Smooth muscle cell (in vitro differentiated cells): ENCODE measurements at regions not wholly inside any gene's neighbourhood (a gene's known extent, or its start where the extent isn't known, plus 50 kb on each side); places are given as distances from the start of the nearest gene placed in this dataset.

ENCODE experiments used
- DNase-seq: peaks from one replicate; lab custom pipeline; 2025; ENCODE audit not compliant: unreplicated experiment; lab: John Stamatoyannopoulos, UW
- H2AFZ ChIP-seq: fragments of 200-600 bp; sonication (generic); 2 replicates; pipeline ENCODE4 v1.6.0; 2016; ENCODE audit warnings: antibody characterized with exemption, low read depth, mild to moderate bottlenecking
- H3F3A ChIP-seq: fragments of 200-600 bp; sonication (generic); 2 replicates; pipeline ENCODE4 v1.6.0; 2017; ENCODE audit warnings: antibody characterized with exemption, low read depth
- H3K27ac ChIP-seq: fragments of 200-600 bp; sonication (generic); 2 replicates; pipeline ENCODE4 v1.5.1; 2016; ENCODE audit warnings: low read depth, mild to moderate bottlenecking
- H3K27me3 ChIP-seq: fragments of 200-600 bp; sonication (generic); 2 replicates; pipeline ENCODE4 v1.6.1; 2016; ENCODE audit warnings: low read depth, mild to moderate bottlenecking
- H3K36me3 ChIP-seq: fragments of 200-600 bp; sonication (generic); 2 replicates; pipeline ENCODE4 v1.5.1; 2016; ENCODE audit warnings: low read depth
- H3K4me1 ChIP-seq: fragments of 200-600 bp; sonication (generic); 2 replicates; pipeline ENCODE4 v1.5.1; 2016; ENCODE audit warnings: low read depth
- H3K4me2 ChIP-seq: fragments of 200-600 bp; sonication (generic); 2 replicates; pipeline ENCODE4 v1.6.0; 2016; ENCODE audit warnings: mild to moderate bottlenecking
- H3K4me3 ChIP-seq: fragments of 200-600 bp; sonication (generic); 2 replicates; pipeline ENCODE4 v1.5.1; 2016; ENCODE audit warnings: mild to moderate bottlenecking
- H3K79me2 ChIP-seq: fragments of 200-600 bp; sonication (generic); 2 replicates; pipeline ENCODE4 v1.6.0; 2016; ENCODE audit warnings: low read depth, mild to moderate bottlenecking
- H3K9ac ChIP-seq: fragments of 200-600 bp; sonication (generic); 2 replicates; pipeline ENCODE4 v1.6.0; 2016; ENCODE audit warnings: low read depth
- H3K9me3 ChIP-seq: fragments of 200-600 bp; sonication (generic); replicated peaks from 2 replicates; pipeline ENCODE4 v1.5.1; 2016; ENCODE audit warnings: low read depth
- H4K20me1 ChIP-seq: fragments of 200-600 bp; sonication (generic); 2 replicates; pipeline ENCODE4 v1.6.0; 2016; ENCODE audit warnings: low read depth
- WGBS: methylation state at CpG from one replicate; pipeline ENCODE4 v1.1.7; 2016; ENCODE audit warnings: low lambda C conversion rate; 5-methylcytosine and 5-hydroxymethylcytosine counted together
- TF ChIP-seq, protein P1 (sequence below): fragments of 200-600 bp; sonication (generic); IDR thresholded peaks from 2 replicates; pipeline ENCODE4 v1.5.1; 2017; ENCODE audit warnings: borderline replicate concordance, mild to moderate bottlenecking, antibody characterized with exemption; ENCODE audit not compliant: insufficient read depth, poor library complexity, severe bottlenecking

DNA sequence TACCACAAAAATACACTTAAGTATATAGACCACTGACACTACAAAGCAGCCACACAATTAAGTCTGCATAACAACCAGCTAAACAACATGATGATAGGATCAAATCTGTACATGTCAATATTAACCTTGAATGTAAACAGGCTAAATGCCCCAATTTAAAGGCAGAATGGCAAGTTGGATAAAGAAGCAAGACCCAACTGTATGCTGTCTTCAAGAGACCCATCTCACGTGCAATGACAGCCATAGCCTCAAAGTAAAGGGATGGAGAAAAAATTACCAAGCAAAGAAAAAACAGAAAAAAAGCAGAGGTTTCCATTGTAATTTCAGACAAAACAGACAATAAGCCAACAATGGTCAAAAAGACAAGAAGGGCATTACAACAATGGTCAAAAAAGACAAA is 77.3 kb upstream of the APC start:
- 97% methylated on average over 1 of the region's 1 CpG for WGBS

DNA sequence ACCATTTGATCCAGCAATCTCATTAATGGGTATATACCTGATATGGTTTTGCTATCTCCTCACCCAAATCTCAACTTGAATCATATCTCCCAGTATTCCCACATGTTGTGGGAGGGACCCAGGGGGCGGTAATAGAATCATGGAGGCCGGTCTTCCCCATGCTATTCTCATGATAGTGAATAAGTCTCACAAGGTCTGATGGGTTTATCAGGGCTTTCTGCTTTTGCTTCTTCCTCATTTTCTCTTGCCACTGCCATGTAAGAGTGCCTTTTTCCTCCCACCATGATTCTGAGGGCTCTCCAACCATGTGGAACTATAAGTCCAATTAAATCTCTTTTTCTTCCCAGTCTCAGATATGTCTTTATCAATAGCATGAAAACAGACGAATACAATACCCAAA is 74.5 kb upstream of the APC start:
- Histone ChIP-seq H3K9ac (no peak overlapping the region), H3K27ac (no peak overlapping the region), H3K9me3 (no peaks in the 10 kb centered on the region), H2AFZ (no peak overlapping the region), H3K79me2 (no peaks in the 10 kb centered on the region), H3F3A (no peaks in the 10 kb centered on the region), H3K4me2 (no peak overlapping the region), H3K4me1 (no peaks in the 10 kb centered on the region), H3K36me3 (no peaks in the 10 kb centered on the region), H3K4me3 (no peak overlapping the region), H4K20me1 (no peaks in the 10 kb centered on the region), H3K27me3 (no peaks in the 10 kb centered on the region)
- 88% methylated on average over 3 of the region's 3 CpGs for WGBS
- DNase-seq, result no peak
- TF ChIP-seq, protein P1, sequence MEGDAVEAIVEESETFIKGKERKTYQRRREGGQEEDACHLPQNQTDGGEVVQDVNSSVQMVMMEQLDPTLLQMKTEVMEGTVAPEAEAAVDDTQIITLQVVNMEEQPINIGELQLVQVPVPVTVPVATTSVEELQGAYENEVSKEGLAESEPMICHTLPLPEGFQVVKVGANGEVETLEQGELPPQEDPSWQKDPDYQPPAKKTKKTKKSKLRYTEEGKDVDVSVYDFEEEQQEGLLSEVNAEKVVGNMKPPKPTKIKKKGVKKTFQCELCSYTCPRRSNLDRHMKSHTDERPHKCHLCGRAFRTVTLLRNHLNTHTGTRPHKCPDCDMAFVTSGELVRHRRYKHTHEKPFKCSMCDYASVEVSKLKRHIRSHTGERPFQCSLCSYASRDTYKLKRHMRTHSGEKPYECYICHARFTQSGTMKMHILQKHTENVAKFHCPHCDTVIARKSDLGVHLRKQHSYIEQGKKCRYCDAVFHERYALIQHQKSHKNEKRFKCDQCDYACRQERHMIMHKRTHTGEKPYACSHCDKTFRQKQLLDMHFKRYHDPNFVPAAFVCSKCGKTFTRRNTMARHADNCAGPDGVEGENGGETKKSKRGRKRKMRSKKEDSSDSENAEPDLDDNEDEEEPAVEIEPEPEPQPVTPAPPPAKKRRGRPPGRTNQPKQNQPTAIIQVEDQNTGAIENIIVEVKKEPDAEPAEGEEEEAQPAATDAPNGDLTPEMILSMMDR, result no peak

More for the DNA sequence above, 77.3 kb upstream of the APC start:
- Histone ChIP-seq H3K9ac (no peak overlapping the region), H3K79me2 (no peaks in the 10 kb centered on the region), H3K9me3 (no peaks in the 10 kb centered on the region), H3F3A (no peaks in the 10 kb centered on the region), H3K4me1 (no peaks in the 10 kb centered on the region), H3K27ac (no peak overlapping the region), H3K27me3 (no peaks in the 10 kb centered on the region), H2AFZ (no peak overlapping the region), H3K4me2 (no peak overlapping the region), H3K4me3 (no peak overlapping the region), H3K36me3 (no peaks in the 10 kb centered on the region), H4K20me1 (no peaks in the 10 kb centered on the region)
- TF ChIP-seq, protein P1, result no peak
- no peak for DNase-seq

DNA sequence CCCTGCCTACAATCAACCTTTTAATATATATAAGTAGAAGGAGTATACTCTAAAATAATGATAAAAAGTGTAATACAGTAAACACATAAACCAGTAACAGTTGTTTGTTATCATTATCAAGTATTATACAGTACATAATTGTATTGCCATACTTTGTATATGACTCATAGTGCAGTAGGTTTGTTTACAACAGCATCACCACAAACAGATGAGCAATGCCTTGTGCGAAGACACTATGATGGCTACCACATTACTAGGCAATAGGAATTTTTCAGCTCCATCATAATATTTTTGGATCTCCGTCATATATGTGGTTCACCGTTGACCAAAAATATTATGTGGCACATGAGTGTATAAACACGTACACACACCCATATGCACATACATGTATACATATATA is 69.7 kb upstream of the APC start:
- WGBS, result 83% methylated on average over 4 of the region's 4 CpGs
- TF ChIP-seq, protein P1, result no peak
- no peak for DNase-seq

DNA sequence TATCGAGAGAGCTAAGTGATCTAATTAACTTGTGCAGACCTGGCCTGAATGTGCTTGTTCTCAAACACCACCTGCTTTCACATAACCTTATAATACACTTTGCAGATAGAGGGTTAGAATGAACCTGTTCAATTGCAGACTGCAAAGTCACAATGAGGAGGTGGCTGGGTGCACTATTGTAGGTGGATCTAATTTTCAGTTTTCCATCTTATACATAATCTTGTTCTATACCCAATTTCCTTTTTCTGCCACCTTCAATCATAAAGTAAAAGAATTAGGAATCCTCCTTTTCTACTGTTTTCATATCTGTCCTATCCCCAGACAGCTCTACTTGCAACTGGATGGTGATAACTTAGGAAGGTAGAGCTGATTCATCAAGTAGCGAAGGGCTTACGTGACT is 68.8 kb upstream of the APC start:
- no peaks in the 10 kb centered on the region for H3K9me3 ChIP-seq
- TF ChIP-seq, protein P1, result no peak
- peaks cover 10% of the 10 kb centered on the region for H3K27me3 ChIP-seq
- no peaks in the 10 kb centered on the region for H3F3A ChIP-seq
- no peak overlapping the region for H3K4me2 ChIP-seq
- no peaks in the 10 kb centered on the region for H3K4me1 ChIP-seq
- H4K20me1 ChIP-seq, result no peaks in the 10 kb centered on the region
- DNase-seq, result no peak
- no peak overlapping the region for H3K27ac ChIP-seq
- H3K79me2 ChIP-seq, result no peaks in the 10 kb centered on the region
- no peak overlapping the region for H3K9ac ChIP-seq
- H2AFZ ChIP-seq, result no peak overlapping the region
- H3K36me3 ChIP-seq, result no peaks in the 10 kb centered on the region
- H3K4me3 ChIP-seq, result no peak overlapping the region
- 92% methylated on average over 3 of the region's 3 CpGs for WGBS

More for the DNA sequence above, 69.7 kb upstream of the APC start:
- H3K4me2 ChIP-seq, result no peak overlapping the region
- no peaks in the 10 kb centered on the region for H3K36me3 ChIP-seq
- H3K27me3 ChIP-seq, result peaks cover 8% of the 10 kb centered on the region
- no peak overlapping the region for H2AFZ ChIP-seq
- H3K9me3 ChIP-seq, result no peaks in the 10 kb centered on the region
- H3K4me3 ChIP-seq, result no peak overlapping the region
- H3F3A ChIP-seq, result no peaks in the 10 kb centered on the region
- no peak overlapping the region for H3K27ac ChIP-seq
- H3K4me1 ChIP-seq, result no peaks in the 10 kb centered on the region
- H4K20me1 ChIP-seq, result no peaks in the 10 kb centered on the region
- H3K9ac ChIP-seq, result no peak overlapping the region
- H3K79me2 ChIP-seq, result no peaks in the 10 kb centered on the region
